ENCODE measurements at regions not wholly inside any gene's neighbourhood (a gene's known extent, or its start where the extent isn't known, plus 50 kb on each side); places are given as distances from the start of the nearest gene placed in this dataset.

- no peak for DNase-seq (ENCODE audit: low read depth in 1 of 2, low spot score in 1 of 2)
These were observed 575.6 kb downstream of the INSC start for GRCh38 chr11:15690320-15690719.

- DNase-seq (ENCODE audit: low read depth in 1 of 2, low spot score in 1 of 2): no peak
These were observed 578.0 kb downstream of the INSC start for GRCh38 chr11:15692739-15693138.

- no peak for DNase-seq (ENCODE audit: low read depth in 1 of 2, low spot score in 1 of 2)
These were observed 580.5 kb downstream of the INSC start for GRCh38 chr11:15695096-15695721.

- no peak for DNase-seq (ENCODE audit: low read depth in 1 of 2, low spot score in 1 of 2)
These were observed 581.3 kb downstream of the INSC start for GRCh38 chr11:15696069-15696468.

- no peak for DNase-seq (ENCODE audit: low read depth in 1 of 2, low spot score in 1 of 2)
These were observed 582.9 kb downstream of the INSC start for GRCh38 chr11:15697437-15698236.

GRCh38 chr11:15698855-15699254 lies 584.1 kb downstream of the INSC start:
- no peak for DNase-seq (ENCODE audit: low read depth in 1 of 2, low spot score in 1 of 2)

GRCh38 chr11:15699978-15700377 lies 585.3 kb downstream of the INSC start:
- DNase-seq (ENCODE audit: low read depth in 1 of 2, low spot score in 1 of 2): no peak

GRCh38 chr11:15700456-15700855 lies 585.7 kb downstream of the INSC start:
- no peak for DNase-seq (ENCODE audit: low read depth in 1 of 2, low spot score in 1 of 2)

GRCh38 chr11:15704064-15704463 lies 589.3 kb downstream of the INSC start:
- no peak for DNase-seq (ENCODE audit: low read depth in 1 of 2, low spot score in 1 of 2)

- DNase-seq (ENCODE audit: low read depth in 1 of 2, low spot score in 1 of 2): no peak
These were observed 589.8 kb downstream of the INSC start for GRCh38 chr11:15704556-15704955.

GRCh38 chr11:15705891-15706290 lies 591.2 kb downstream of the INSC start:
- no peak for DNase-seq (ENCODE audit: low read depth in 1 of 2, low spot score in 1 of 2)

GRCh38 chr11:15707194-15707593 lies 592.5 kb downstream of the INSC start:
- no peak for DNase-seq (ENCODE audit: low read depth in 1 of 2, low spot score in 1 of 2)

GRCh38 chr11:15707971-15708370 lies 593.2 kb downstream of the INSC start:
- DNase-seq (ENCODE audit: low read depth in 1 of 2, low spot score in 1 of 2): no peak

- DNase-seq (ENCODE audit: low read depth in 1 of 2, low spot score in 1 of 2): no peak
These were observed 596.0 kb downstream of the INSC start for GRCh38 chr11:15710580-15711275.

GRCh38 chr11:15711311-15711710 lies 596.6 kb downstream of the INSC start:
- DNase-seq (ENCODE audit: low read depth in 1 of 2, low spot score in 1 of 2): no peak

- no peak for DNase-seq (ENCODE audit: low read depth in 1 of 2, low spot score in 1 of 2)
These were observed 600.1 kb downstream of the INSC start for GRCh38 chr11:15714641-15715399.

- DNase-seq (ENCODE audit: low read depth in 1 of 2, low spot score in 1 of 2): no peak
These were observed 601.8 kb downstream of the INSC start for GRCh38 chr11:15716550-15716949.

- no peak for DNase-seq (ENCODE audit: low read depth in 1 of 2, low spot score in 1 of 2)
These were observed 605.7 kb downstream of the INSC start for GRCh38 chr11:15720460-15720859.

- DNase-seq (ENCODE audit: low read depth in 1 of 2, low spot score in 1 of 2): no peak
These were observed 609.2 kb downstream of the INSC start for GRCh38 chr11:15723966-15724365.

GRCh38 chr11:15724601-15725000 lies 609.9 kb downstream of the INSC start:
- no peak for DNase-seq (ENCODE audit: low read depth in 1 of 2, low spot score in 1 of 2)

- DNase-seq (ENCODE audit: low read depth in 1 of 2, low spot score in 1 of 2): no peak
These were observed 610.5 kb downstream of the INSC start for GRCh38 chr11:15725246-15725645.

Data from stimulated activated CD4-positive, alpha-beta T cell treated with anti-CD3 and anti-CD28 coated beads, Interleukin-15, amount 100 ng/mL, for 1 hour (primary cell).